WI38 (cell line): ENCODE measurements at regions not wholly inside any gene's neighbourhood (a gene's known extent, or its start where the extent isn't known, plus 50 kb on each side); places are given as distances from the start of the nearest gene placed in this dataset.

Experiments used
- H3K4me3 ChIP-seq: 2 replicates; pipeline ENCODE4 v1.5.1; 2011; ENCODE audit warnings: low read depth, mild to moderate bottlenecking, control low read depth, low read length
- TF ChIP-seq, protein P1 (sequence below): IDR thresholded peaks from 2 replicates; pipeline ENCODE4 v1.5.1; 2012; ENCODE audit warnings: low read depth, mild to moderate bottlenecking, control low read depth, low read length

DNA sequence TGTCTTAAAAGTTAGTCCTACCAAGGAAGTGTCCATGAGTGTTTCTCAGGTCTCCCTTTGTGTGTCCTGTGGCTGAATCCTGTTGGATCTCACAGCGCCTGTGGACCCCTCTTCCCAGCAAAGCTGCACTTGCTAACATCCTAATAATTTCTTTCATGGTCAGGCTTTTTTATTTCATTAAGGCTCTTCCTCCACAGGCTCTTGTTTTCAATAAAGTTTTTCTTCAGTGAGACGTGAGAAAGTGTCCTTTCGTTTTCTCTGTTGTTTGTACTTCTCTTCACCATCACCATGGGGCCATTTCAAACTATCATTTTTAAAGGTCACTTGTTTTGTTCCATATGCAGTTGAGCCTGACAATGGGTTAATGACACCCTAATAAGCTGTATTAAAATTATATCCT, 231.5 kb downstream of the LMO4 start:
- H3K4me3 ChIP-seq: no peak overlapping the region
- TF ChIP-seq, protein P1, sequence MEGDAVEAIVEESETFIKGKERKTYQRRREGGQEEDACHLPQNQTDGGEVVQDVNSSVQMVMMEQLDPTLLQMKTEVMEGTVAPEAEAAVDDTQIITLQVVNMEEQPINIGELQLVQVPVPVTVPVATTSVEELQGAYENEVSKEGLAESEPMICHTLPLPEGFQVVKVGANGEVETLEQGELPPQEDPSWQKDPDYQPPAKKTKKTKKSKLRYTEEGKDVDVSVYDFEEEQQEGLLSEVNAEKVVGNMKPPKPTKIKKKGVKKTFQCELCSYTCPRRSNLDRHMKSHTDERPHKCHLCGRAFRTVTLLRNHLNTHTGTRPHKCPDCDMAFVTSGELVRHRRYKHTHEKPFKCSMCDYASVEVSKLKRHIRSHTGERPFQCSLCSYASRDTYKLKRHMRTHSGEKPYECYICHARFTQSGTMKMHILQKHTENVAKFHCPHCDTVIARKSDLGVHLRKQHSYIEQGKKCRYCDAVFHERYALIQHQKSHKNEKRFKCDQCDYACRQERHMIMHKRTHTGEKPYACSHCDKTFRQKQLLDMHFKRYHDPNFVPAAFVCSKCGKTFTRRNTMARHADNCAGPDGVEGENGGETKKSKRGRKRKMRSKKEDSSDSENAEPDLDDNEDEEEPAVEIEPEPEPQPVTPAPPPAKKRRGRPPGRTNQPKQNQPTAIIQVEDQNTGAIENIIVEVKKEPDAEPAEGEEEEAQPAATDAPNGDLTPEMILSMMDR: no peak

DNA sequence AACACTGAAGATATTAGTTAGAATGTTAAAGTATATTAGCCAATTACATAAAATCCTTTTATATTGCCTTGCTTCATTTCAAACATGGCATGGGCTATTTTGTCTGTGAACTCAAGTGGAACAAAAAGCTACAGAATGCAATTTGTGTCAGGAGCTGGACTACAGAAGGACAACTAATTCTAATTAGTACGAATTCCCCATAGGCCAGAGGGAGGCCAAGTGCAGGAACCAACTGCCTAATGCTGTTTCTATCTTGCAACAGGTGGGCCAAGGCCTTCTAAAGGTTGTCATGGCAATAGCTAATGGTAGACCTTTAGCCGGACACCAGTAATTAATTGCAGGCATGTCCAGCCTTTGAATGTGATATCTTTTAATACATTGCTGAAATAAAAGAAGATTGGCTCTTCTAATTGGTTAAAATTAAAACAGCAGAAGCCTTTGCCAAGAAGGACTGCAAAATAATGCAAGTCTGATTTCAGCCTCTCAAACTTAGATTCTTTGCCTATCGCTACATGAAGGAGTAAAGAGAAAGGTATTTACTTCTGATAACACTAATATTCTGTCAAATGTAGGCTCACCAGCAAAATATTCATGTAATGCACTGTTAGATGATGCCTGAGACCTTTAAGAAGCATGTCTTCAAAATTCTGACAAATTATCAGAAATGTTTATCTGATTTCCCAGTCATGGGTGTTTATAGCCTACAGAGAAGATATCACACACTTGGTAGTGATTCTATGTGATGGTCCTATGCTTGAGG, 232.1 kb downstream of the LMO4 start:
- TF ChIP-seq, protein P1: no peak

DNA sequence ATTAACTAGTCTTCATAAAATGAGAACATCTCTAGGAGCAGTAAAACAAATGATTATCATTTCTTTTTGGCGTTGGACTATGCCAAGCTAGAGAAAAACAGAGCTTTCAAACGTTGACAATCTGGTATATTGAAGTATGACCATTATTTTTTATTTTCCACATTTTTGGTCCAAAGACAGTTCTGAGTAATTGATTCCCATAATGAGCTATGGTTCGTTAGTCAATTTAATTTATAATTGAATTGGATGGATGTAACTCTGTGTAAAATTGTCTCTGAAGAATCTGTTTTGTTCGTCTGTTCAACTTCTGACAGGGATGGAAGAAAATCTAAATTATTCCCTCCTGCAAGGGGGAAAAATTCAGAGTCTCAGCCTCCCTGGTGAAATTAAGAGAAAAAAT, 234.5 kb downstream of the LMO4 start:
- H3K4me3 ChIP-seq: no peak overlapping the region
- TF ChIP-seq, protein P1: no peak

More for the DNA sequence above, 232.1 kb downstream of the LMO4 start:
- no peak overlapping the region for H3K4me3 ChIP-seq

DNA sequence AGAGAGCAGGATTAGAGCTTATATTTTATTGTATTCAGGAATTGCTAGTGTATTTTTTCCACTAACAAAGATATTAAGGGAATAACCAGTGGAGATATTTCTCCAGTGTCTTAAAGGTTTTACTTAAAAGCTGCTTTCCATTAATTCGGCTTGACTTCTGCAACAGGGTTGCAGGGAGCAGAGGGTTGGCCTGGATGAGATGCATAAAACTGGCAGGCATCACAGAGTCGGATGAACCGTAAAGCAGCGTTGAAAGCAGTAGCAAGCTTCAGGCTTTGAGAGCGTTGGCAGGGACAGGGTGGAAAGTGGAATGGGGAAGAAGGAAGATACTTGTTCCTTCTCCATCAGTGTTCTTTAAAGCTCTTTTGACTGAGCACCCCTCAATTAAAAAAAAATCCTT, 237.2 kb downstream of the LMO4 start:
- TF ChIP-seq, protein P1: no peak

DNA sequence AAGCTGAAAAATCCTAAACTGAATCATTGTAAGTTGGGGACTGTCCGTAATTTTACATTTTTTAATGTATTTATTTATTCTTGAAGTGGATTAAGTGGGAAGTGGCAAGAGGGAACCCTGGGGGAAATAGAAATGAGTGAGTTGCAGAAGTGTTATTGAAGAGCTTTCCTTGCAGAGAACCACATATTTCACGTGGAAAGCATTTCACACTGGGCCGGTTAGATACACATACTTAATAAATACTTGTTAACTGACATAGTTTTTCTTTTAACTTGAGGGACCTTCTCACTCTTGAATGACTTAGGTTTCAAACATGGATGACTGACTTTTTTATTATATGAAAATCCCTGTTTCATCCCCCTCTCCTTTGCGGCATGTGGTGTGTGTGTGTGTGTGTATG, 239.3 kb downstream of the LMO4 start:
- TF ChIP-seq, protein P1: no peak
- H3K4me3 ChIP-seq: no peak overlapping the region

More for the DNA sequence above, 237.2 kb downstream of the LMO4 start:
- H3K4me3 ChIP-seq: no peak overlapping the region

DNA sequence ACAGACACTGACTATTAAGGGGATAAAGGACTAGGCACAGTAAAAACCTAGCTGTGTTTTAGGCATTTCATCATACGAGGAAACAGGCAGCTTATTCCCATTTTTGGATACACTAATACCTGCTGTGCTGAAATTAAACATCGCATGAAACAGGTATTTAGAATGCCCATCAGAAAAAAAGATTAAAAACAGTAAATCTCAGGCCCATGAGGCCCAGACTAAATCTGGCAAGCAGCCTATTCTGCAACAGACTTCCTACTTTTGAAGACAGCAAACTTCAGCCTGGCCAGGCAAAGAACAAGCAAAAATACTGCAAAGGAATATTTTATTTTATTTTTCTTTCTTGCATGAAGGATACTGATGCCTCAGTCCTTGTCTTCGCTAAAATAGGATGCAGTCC, 240.2 kb downstream of the LMO4 start:
- TF ChIP-seq, protein P1: no peak
- no peak overlapping the region for H3K4me3 ChIP-seq

DNA sequence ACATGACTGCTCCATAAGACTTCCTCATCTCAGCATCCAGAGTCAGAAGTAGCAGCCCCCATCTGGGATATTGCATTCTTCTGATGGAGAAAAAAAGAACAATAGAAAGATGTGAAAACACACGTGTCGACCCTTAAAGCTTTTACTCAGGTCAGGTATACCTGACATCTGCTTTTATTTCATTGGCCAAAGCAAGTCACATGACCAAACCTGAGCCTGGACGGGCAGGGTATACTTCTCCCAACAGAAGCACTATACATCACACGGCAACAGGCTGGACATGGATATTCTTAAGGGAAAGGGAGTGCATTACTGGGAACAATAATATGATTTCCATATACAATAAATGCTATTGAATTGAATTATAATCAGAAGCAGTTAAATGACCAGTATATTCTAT, 243.3 kb downstream of the LMO4 start:
- no peak overlapping the region for H3K4me3 ChIP-seq
- TF ChIP-seq, protein P1: no peak
